ENCODE measurements at regions not wholly inside any gene's neighbourhood (a gene's known extent, or its start where the extent isn't known, plus 50 kb on each side); places are given as distances from the start of the nearest gene placed in this dataset.
A peak's percentile ranks its signal among the peaks of the same experiment; 100 is the strongest.
"Not testable (repeated sequence)": the region's sequence is repeated elsewhere in the genome, so short reads cannot be mapped to it uniquely, and the experiment has no call there.

DNA sequence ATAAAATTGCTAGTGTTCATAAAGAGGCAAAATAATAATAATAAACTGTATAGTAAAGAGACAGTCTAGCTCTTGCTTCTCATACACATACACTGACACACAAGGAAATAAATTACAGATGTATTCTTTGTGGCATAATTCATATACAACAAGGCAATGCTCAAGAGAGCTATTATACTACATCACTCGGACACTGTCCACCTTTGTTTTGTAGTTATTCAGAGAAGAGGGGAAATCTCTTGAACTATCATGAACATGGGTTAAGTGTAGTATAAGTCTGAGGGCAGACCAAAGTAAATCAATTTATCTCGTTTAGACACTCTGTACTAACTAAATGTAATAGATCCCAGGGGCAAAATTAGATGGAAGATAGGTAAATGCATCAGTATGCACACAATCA lies 72.7 kb upstream of the PHIP start:
- no peak for DNase-seq

- no peak for DNase-seq
Measured at GRCh38 chr6:79149884-79150283, 71.8 kb upstream of the PHIP start.

DNA sequence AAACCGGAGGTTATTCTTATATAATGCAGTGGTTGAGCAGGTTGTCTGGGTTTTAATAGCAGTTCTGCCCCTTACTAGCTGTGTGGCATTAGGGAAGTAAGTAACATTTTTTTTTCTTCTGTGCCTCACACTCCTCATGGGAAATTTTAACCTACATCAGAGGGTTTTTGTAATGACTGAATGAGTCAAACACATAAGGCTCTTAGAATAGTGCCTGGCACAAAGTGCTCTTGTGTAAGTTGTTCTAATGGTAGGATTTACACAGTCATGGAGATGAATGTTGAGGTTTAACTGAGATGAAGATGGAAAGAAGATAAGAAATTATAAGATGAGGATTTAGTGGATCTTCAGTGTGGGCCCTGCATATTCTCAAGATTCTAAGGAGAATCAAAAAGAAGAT lies 68.4 kb upstream of the PHIP start:
- no peak for DNase-seq

DNA sequence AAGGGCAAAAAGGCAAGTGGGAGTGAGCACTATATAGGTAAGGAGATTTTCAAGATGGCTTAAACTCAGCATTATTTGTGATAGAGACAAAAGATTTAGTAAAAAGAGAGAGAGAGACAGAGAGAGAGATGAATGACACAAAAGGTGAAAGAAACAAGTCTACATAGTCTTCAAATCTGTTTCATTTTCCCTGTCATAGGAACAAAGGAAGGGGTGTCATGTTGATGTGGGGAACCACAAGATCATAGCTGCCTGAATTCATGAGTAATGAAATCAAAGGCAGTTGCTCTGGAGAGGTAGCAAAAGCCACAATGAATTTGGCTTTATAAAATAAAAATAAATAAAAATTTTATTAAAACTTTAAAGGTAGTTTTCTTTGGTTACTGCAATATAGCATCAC lies 67.2 kb upstream of the PHIP start:
- no peak for DNase-seq

DNA sequence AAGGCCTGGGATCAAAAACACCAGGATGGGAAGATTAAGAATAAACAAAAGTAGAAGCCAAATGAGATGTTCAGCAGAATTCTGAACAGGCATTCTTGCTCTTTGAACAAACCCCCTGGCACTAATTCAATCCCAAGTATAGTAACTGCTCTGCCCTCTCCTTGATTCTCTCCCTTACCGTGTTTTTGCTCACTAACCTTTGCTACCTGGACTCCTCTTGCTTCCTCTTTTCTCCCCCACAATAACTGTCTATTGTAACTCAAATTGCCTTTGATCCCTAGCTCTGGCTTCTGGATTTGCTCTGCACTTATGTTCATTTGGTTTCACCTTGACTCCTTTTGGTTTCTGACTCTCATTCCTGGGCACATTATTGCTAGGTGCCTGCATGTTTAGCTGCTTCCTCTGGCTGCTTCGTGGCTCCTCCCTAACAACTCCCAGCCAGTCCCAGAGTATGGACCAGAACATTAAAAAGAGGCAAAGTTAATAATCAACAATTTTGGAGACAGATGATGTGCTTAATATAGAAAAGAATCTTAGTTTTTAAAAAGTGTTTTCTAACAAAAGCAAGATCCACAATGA lies 65.4 kb upstream of the PHIP start:
- DNase-seq, result no peak

DNA sequence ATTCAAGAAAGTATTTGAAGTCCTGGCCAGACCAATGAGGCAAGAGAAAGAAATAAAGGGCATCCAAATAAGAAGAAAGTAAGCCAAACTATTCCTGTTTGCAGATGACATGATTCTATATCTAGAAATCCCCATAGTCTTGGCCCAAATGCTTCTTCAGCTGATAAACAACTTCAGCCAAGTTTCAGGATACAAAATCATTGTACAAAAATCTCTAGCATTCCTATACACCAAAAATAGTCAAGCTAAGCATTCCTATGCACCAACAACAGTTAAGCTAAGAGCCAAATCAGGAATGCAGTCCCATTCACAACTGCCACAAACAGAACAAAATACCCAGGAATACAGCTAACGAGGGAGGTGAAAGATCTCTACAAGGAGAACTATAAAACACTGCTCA lies 60.1 kb upstream of the PHIP start:
- no peak for DNase-seq

GRCh38 chr6:79137671-79138070 lies 59.6 kb upstream of the PHIP start:
- no peak for DNase-seq

DNA sequence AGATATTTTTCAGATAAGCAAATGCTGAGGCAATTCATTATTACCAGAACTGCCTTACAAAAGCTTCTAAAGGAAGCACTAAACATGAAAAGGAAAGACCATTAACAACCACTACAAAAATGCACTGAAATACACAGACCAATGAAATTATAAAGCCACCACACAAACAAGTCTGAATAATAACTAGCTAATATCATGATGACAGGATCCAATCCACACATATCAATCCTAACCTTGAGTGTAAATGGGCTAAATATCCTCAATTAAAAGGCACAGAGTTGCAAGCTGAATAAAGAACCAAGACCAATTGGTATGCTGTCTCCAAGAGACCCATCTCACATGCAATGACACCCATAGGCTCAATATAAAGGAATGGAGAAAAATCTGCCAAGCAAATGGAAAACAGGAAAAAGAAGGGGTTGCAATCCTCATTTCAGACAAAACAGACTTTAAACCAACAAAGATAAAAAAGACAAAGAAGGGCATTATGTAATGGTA lies 58.0 kb upstream of the PHIP start:
- DNase-seq, result no peak

GRCh38 chr6:79134699-79135474 lies 56.8 kb upstream of the PHIP start:
- peak; percentile 87 to 94 for DNase-seq

DNA sequence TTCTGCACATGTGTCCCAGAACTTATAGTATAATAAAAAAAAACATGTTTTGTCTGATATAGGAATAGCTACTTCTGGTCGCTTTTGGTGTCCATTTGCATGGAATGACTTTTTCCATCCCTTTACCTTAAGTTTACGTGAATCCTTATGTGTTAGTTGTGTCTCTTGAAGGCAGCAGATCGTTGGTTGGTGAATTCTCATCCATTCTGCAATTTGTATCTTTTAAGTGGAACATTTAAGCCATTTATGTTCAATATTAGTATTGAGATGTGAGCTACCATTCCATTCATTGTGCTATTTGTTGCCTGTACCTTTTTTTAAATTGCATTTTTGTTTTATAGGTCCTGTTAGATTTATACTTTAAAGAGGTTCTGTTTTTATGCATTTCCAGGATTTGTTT lies 55.1 kb upstream of the PHIP start:
- no peak for DNase-seq

GRCh38 chr6:79131220-79131619 lies 53.2 kb upstream of the PHIP start:
- DNase-seq, result not testable (repeated sequence)

Data from NCI-H2081 (cell line).